GM12878 (cell line): ENCODE measurements at regions not wholly inside any gene's neighbourhood (a gene's known extent, or its start where the extent isn't known, plus 50 kb on each side); places are given as distances from the start of the nearest gene placed in this dataset.

Source experiments
- ASH2L ChIP-seq: fragments of 300-600, 200-600 bp; sonication (generic); IDR thresholded peaks from 2 replicates; pipeline ENCODE4 v1.6.1; 2017; ENCODE audit warnings: low read depth, mild to moderate bottlenecking, borderline replicate concordance
- CTCF ChIP-seq, 3 experiments: IDR thresholded peaks in 2 of 3; conservative IDR thresholded peaks in 1 of 3; 2 replicates each; pipeline ENCODE4 v1.5.1; 2011; ENCODE audit warnings: low read depth in 3 of 3, low read length in 3 of 3, mild to moderate bottlenecking in 3 of 3, control low read depth in 2 of 3, moderate library complexity in 2 of 3, inconsistent platforms in 1 of 3, mixed read lengths in 1 of 3; ENCODE audit not compliant: control insufficient read depth in 2 of 3, insufficient read depth in 1 of 3; ENCODE audit errors: extremely low read depth in 1 of 3
- EP300 ChIP-seq, 2 experiments: fragments of 150-350 bp in 1 of 2; IDR thresholded peaks; 2 replicates each; pipeline ENCODE4 v1.6.1; 2011 to 2012; ENCODE audit warnings: low read depth in 2 of 2, low read length in 2 of 2, borderline replicate concordance in 1 of 2, improper control_type of control experiment in 1 of 2, inconsistent platforms in 1 of 2; ENCODE audit not compliant: control insufficient read depth in 1 of 2
- EZH2 ChIP-seq: IDR thresholded peaks from 2 replicates; pipeline ENCODE4 v1.6.1; 2012; ENCODE audit warnings: low read depth, mild to moderate bottlenecking, control low read depth, inconsistent platforms, low read length, borderline replicate concordance; ENCODE audit not compliant: control insufficient read depth
- HDAC2 ChIP-seq: fragments of 200-600 bp; sonication (generic); IDR thresholded peaks from 2 replicates; pipeline ENCODE4 v1.6.1; 2017
- JUND ChIP-seq: IDR thresholded peaks from 2 replicates; pipeline ENCODE4 v1.6.1; 2012; ENCODE audit warnings: low read depth, mild to moderate bottlenecking, low read length, improper control_type of control experiment, moderate library complexity
- MYC ChIP-seq: IDR thresholded peaks from 2 replicates; pipeline ENCODE4 v1.6.1; 2011; ENCODE audit warnings: mild to moderate bottlenecking, low read length, moderate library complexity, inconsistent platforms; ENCODE audit not compliant: insufficient read depth, insufficient replicate concordance, insufficient read length, severe bottlenecking
- POLR2A ChIP-seq: IDR thresholded peaks from 2 replicates; pipeline ENCODE4 v1.6.1; 2011; ENCODE audit warnings: low read depth, mild to moderate bottlenecking, low read length
- SP1 ChIP-seq: IDR thresholded peaks from one replicate; pipeline ENCODE4 v1.6.1; 2011; ENCODE audit warnings: low read depth, low read length
- SPI1 ChIP-seq: IDR thresholded peaks from 2 replicates; pipeline ENCODE4 v1.6.1; 2011; ENCODE audit warnings: low read depth, mild to moderate bottlenecking, low read length, moderate library complexity, borderline replicate concordance; ENCODE audit not compliant: insufficient read depth
- SREBF2 ChIP-seq: IDR thresholded peaks from 2 replicates; pipeline ENCODE4 v1.6.1; 2012; ENCODE audit warnings: mild to moderate bottlenecking, low read length
- SUZ12 ChIP-seq: fragments of 200-600 bp; sonication (generic); IDR thresholded peaks from one replicate; pipeline ENCODE4 v1.6.1; 2018; ENCODE audit warnings: antibody characterized with exemption, mild to moderate bottlenecking; ENCODE audit not compliant: unreplicated experiment
- USF1 ChIP-seq: IDR thresholded peaks from 2 replicates; pipeline ENCODE4 v1.6.1; 2011; ENCODE audit warnings: borderline replicate concordance, low read depth, mild to moderate bottlenecking, moderate library complexity, mixed read lengths, low read length; ENCODE audit not compliant: insufficient read depth; ENCODE audit errors: extremely low read length
- ZSCAN29 ChIP-seq: fragments of 450-650 bp; IDR thresholded peaks from 2 replicates; pipeline ENCODE4 v1.6.1; 2017; ENCODE audit warnings: mild to moderate bottlenecking, moderate library complexity

GRCh38 chr12:46930101-46930500, 104.3 kb upstream of the SLC38A4 start:
- TF ChIP-seq CTCF (IDR thresholded peaks at IDR 0.05 in 2 of 3, conservative IDR thresholded peaks at IDR 0.05 in 1 of 3; ENCODE audit: control insufficient read depth in 2 of 3, extremely low read depth in 1 of 3, insufficient read depth in 1 of 3, low read depth in 3 of 3, low read length in 3 of 3) (no peak), EZH2 (no peak), SPI1 (no peak), SREBF2 (no peak), HDAC2 (no peak), EP300 (IDR thresholded peaks at IDR 0.05; ENCODE audit: borderline replicate concordance in 1 of 2, control insufficient read depth in 1 of 2, low read depth in 2 of 2, low read length in 2 of 2) (no peak), MYC (no peak), ZSCAN29 (no peak), SUZ12 (no peak), ASH2L (no peak), POLR2A (no peak), SP1 (no peak), JUND (no peak), USF1 (no peak)
